ENCODE measurements at regions not wholly inside any gene's neighbourhood (a gene's known extent, or its start where the extent isn't known, plus 50 kb on each side); places are given as distances from the start of the nearest gene placed in this dataset.

GRCh38 chr13:84668637-84669036, 786.4 kb upstream of the SLITRK1 start:
- intact Hi-C loops (cut with micrococcal nuclease): no loop called here
- DNase-seq: no peak
- Mint-ChIP-seq H3K9me3 (peaks cover 2% of the 10 kb centered on the region), H3K36me3 (ENCODE audit: low read depth) (no peaks in the 10 kb centered on the region), H3K4me1 (ENCODE audit: low read depth) (no peaks in the 10 kb centered on the region), H3K4me3 (no peak overlapping the region), H3K27me3 (ENCODE audit: low read depth) (no peaks in the 10 kb centered on the region), H3K27ac (no peak overlapping the region)
- CTCF ChIA-PET: no interaction called here

DNA sequence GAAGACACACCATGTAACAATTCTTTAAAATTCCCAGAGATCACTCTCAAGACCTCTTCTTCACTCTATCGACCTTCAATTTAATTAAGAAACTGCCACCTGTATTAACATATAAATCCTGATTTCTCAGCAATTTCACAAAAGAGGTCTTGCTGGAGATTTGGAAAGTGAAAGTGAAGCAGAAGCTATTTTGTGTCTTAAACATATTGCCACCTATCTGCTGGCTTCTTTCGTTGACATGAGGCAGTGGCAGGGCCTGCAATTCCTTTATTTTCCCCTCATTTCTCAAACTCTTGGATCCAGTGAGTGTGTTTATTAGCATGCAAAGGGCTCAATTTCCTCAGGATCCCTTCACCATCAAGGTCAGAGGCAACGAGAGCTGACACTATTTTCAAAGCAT, 780.2 kb upstream of the SLITRK1 start:
- no peak overlapping the region for H3K4me3 Mint-ChIP-seq
- CTCF ChIA-PET: no interaction called here
- intact Hi-C loops (cut with micrococcal nuclease): no loop called here

GRCh38 chr13:84661718-84662117, 779.4 kb upstream of the SLITRK1 start:
- intact Hi-C loops (cut with micrococcal nuclease): no loop called here
- CTCF ChIA-PET: no interaction called here
- no peak overlapping the region for H3K27ac Mint-ChIP-seq
- no peaks in the 10 kb centered on the region for H3K27me3 Mint-ChIP-seq (ENCODE audit: low read depth)
- no peak overlapping the region for H3K4me3 Mint-ChIP-seq
- no peaks in the 10 kb centered on the region for H3K4me1 Mint-ChIP-seq (ENCODE audit: low read depth)
- no peaks in the 10 kb centered on the region for H3K36me3 Mint-ChIP-seq (ENCODE audit: low read depth)
- no peak for DNase-seq
- no peaks in the 10 kb centered on the region for H3K9me3 Mint-ChIP-seq

More for the DNA sequence above, 780.2 kb upstream of the SLITRK1 start:
- Mint-ChIP-seq H3K9me3 (no peaks in the 10 kb centered on the region), H3K27ac (no peak overlapping the region), H3K27me3 (ENCODE audit: low read depth) (no peaks in the 10 kb centered on the region), H3K36me3 (ENCODE audit: low read depth) (no peaks in the 10 kb centered on the region), H3K4me1 (ENCODE audit: low read depth) (no peaks in the 10 kb centered on the region)
- DNase-seq: no peak

- Mint-ChIP-seq H3K27me3 (ENCODE audit: low read depth) (no peaks in the 10 kb centered on the region), H3K4me1 (ENCODE audit: low read depth) (no peaks in the 10 kb centered on the region), H3K36me3 (ENCODE audit: low read depth) (no peaks in the 10 kb centered on the region), H3K27ac (no peak overlapping the region), H3K4me3 (no peak overlapping the region), H3K9me3 (no peaks in the 10 kb centered on the region)
- DNase-seq: no peak
- intact Hi-C loops (cut with micrococcal nuclease): no loop called here
- CTCF ChIA-PET: no interaction called here
Measured at GRCh38 chr13:84659359-84659661, 777.0 kb upstream of the SLITRK1 start.

GRCh38 chr13:84658491-84659358, 776.5 kb upstream of the SLITRK1 start:
- Mint-ChIP-seq H3K27ac (no peak overlapping the region), H3K27me3 (ENCODE audit: low read depth) (no peaks in the 10 kb centered on the region), H3K4me1 (ENCODE audit: low read depth) (no peaks in the 10 kb centered on the region), H3K36me3 (ENCODE audit: low read depth) (no peaks in the 10 kb centered on the region), H3K4me3 (no peak overlapping the region), H3K9me3 (no peaks in the 10 kb centered on the region)
- intact Hi-C loops (cut with micrococcal nuclease): no loop called here
- CTCF ChIA-PET: no interaction called here
- no peak for DNase-seq

GRCh38 chr13:84655677-84656076, 773.4 kb upstream of the SLITRK1 start:
- DNase-seq: no peak
- H3K4me3 Mint-ChIP-seq: no peak overlapping the region

GRCh38 chr13:84654654-84655275, 772.5 kb upstream of the SLITRK1 start:
- Mint-ChIP-seq H3K36me3 (ENCODE audit: low read depth) (no peaks in the 10 kb centered on the region), H3K4me3 (no peak overlapping the region), H3K27ac (no peak overlapping the region), H3K4me1 (ENCODE audit: low read depth) (no peaks in the 10 kb centered on the region), H3K9me3 (peaks cover 5% of the 10 kb centered on the region), H3K27me3 (ENCODE audit: low read depth) (no peaks in the 10 kb centered on the region)
- CTCF ChIA-PET: no interaction called here
- intact Hi-C loops (cut with micrococcal nuclease): no loop called here
- no peak for DNase-seq

More at GRCh38 chr13:84655677-84656076, 773.4 kb upstream of the SLITRK1 start:
- CTCF ChIA-PET: no interaction called here
- Mint-ChIP-seq H3K36me3 (ENCODE audit: low read depth) (no peaks in the 10 kb centered on the region), H3K4me1 (ENCODE audit: low read depth) (no peaks in the 10 kb centered on the region), H3K9me3 (peaks cover 5% of the 10 kb centered on the region), H3K27me3 (ENCODE audit: low read depth) (no peaks in the 10 kb centered on the region), H3K27ac (no peak overlapping the region)
- intact Hi-C loops (cut with micrococcal nuclease): no loop called here

GRCh38 chr13:84653915-84654534, 771.8 kb upstream of the SLITRK1 start:
- intact Hi-C loops (cut with micrococcal nuclease): no loop called here
- Mint-ChIP-seq H3K27me3 (ENCODE audit: low read depth) (no peaks in the 10 kb centered on the region), H3K27ac (no peak overlapping the region), H3K4me1 (ENCODE audit: low read depth) (no peaks in the 10 kb centered on the region), H3K36me3 (ENCODE audit: low read depth) (no peaks in the 10 kb centered on the region), H3K4me3 (no peak overlapping the region), H3K9me3 (peaks cover 5% of the 10 kb centered on the region)
- no peak for DNase-seq
- CTCF ChIA-PET: no interaction called here

DNA sequence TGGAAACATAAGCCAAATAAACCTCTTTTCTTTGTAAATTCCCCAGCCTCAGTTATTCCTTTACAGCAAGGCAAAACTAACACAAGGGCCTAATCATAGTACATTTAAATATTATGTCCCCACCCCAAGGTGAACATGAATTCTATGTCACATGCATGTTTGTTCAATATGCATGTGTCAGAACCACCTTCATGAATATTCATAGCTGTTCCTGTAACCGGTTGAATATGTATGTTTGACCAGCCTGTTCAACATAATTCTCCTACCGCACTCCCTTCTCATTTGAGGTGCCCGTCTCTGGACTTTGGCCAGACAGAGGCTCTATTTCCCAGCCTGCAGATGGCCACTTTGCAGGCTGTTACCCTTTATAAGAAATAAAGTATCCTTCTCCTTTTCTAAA, 769.4 kb upstream of the SLITRK1 start:
- no peak overlapping the region for H3K4me3 Mint-ChIP-seq
- no peaks in the 10 kb centered on the region for H3K27me3 Mint-ChIP-seq (ENCODE audit: low read depth)
- no peak overlapping the region for H3K27ac Mint-ChIP-seq
- H3K9me3 Mint-ChIP-seq: peaks cover 5% of the 10 kb centered on the region
- no peaks in the 10 kb centered on the region for H3K4me1 Mint-ChIP-seq (ENCODE audit: low read depth)
- no peaks in the 10 kb centered on the region for H3K36me3 Mint-ChIP-seq (ENCODE audit: low read depth)
- no peak for DNase-seq
- intact Hi-C loops (cut with micrococcal nuclease): no loop called here
- CTCF ChIA-PET: no interaction called here

- intact Hi-C loops (cut with micrococcal nuclease): no loop called here
- no peaks in the 10 kb centered on the region for H3K36me3 Mint-ChIP-seq (ENCODE audit: low read depth)
- peaks cover 5% of the 10 kb centered on the region for H3K9me3 Mint-ChIP-seq
- no peak for DNase-seq
- no peak overlapping the region for H3K27ac Mint-ChIP-seq
- no peak overlapping the region for H3K4me3 Mint-ChIP-seq
- H3K27me3 Mint-ChIP-seq (ENCODE audit: low read depth): no peaks in the 10 kb centered on the region
- CTCF ChIA-PET: no interaction called here
- no peaks in the 10 kb centered on the region for H3K4me1 Mint-ChIP-seq (ENCODE audit: low read depth)
Measured at GRCh38 chr13:84651288-84651687, 769.0 kb upstream of the SLITRK1 start.

GRCh38 chr13:84649853-84650252, 767.6 kb upstream of the SLITRK1 start:
- Mint-ChIP-seq H3K9me3 (peaks cover 5% of the 10 kb centered on the region), H3K27me3 (ENCODE audit: low read depth) (no peaks in the 10 kb centered on the region), H3K4me1 (ENCODE audit: low read depth) (no peaks in the 10 kb centered on the region), H3K27ac (no peak overlapping the region), H3K36me3 (ENCODE audit: low read depth) (no peaks in the 10 kb centered on the region), H3K4me3 (no peak overlapping the region)
- CTCF ChIA-PET: no interaction called here
- intact Hi-C loops (cut with micrococcal nuclease): no loop called here
- DNase-seq: no peak

- H3K27me3 Mint-ChIP-seq (ENCODE audit: low read depth): no peaks in the 10 kb centered on the region
- no peak overlapping the region for H3K4me3 Mint-ChIP-seq
- intact Hi-C loops (cut with micrococcal nuclease): no loop called here
- no peak overlapping the region for H3K27ac Mint-ChIP-seq
- no peak for DNase-seq
- no peaks in the 10 kb centered on the region for H3K4me1 Mint-ChIP-seq (ENCODE audit: low read depth)
- CTCF ChIA-PET: no interaction called here
- H3K36me3 Mint-ChIP-seq (ENCODE audit: low read depth): no peaks in the 10 kb centered on the region
- peaks cover 4% of the 10 kb centered on the region for H3K9me3 Mint-ChIP-seq
Measured at GRCh38 chr13:84648069-84648640, 765.9 kb upstream of the SLITRK1 start.

- no peak for DNase-seq
- H3K4me1 Mint-ChIP-seq (ENCODE audit: low read depth): no peaks in the 10 kb centered on the region
- CTCF ChIA-PET: no interaction called here
- H3K9me3 Mint-ChIP-seq: no peaks in the 10 kb centered on the region
- no peak overlapping the region for H3K27ac Mint-ChIP-seq
- H3K36me3 Mint-ChIP-seq (ENCODE audit: low read depth): no peaks in the 10 kb centered on the region
- intact Hi-C loops (cut with micrococcal nuclease): no loop called here
- H3K4me3 Mint-ChIP-seq: no peak overlapping the region
- H3K27me3 Mint-ChIP-seq (ENCODE audit: low read depth): no peaks in the 10 kb centered on the region
Measured at GRCh38 chr13:84646957-84647356, 764.7 kb upstream of the SLITRK1 start.
